A673 (cell line): ENCODE measurements at regions not wholly inside any gene's neighbourhood (a gene's known extent, or its start where the extent isn't known, plus 50 kb on each side); places are given as distances from the start of the nearest gene placed in this dataset.

Experiments
- EZH2 ChIP-seq: fragments of 200-600 bp; sonication (generic); IDR thresholded peaks from 2 replicates; pipeline ENCODE4 v1.6.1; 2017; ENCODE audit warnings: borderline replicate concordance, low read depth, mild to moderate bottlenecking, mixed read lengths, antibody characterized with exemption, low read length; ENCODE audit not compliant: poor library complexity, severe bottlenecking
- TF ChIP-seq, protein P1 (sequence below): fragments of 300-800, 200-600 bp; sonication (generic); conservative IDR thresholded peaks from 2 replicates; pipeline ENCODE4 v1.5.1; 2017; ENCODE audit warnings: low read depth, mild to moderate bottlenecking, antibody characterized with exemption, low read length, moderate library complexity, mixed read lengths

DNA sequence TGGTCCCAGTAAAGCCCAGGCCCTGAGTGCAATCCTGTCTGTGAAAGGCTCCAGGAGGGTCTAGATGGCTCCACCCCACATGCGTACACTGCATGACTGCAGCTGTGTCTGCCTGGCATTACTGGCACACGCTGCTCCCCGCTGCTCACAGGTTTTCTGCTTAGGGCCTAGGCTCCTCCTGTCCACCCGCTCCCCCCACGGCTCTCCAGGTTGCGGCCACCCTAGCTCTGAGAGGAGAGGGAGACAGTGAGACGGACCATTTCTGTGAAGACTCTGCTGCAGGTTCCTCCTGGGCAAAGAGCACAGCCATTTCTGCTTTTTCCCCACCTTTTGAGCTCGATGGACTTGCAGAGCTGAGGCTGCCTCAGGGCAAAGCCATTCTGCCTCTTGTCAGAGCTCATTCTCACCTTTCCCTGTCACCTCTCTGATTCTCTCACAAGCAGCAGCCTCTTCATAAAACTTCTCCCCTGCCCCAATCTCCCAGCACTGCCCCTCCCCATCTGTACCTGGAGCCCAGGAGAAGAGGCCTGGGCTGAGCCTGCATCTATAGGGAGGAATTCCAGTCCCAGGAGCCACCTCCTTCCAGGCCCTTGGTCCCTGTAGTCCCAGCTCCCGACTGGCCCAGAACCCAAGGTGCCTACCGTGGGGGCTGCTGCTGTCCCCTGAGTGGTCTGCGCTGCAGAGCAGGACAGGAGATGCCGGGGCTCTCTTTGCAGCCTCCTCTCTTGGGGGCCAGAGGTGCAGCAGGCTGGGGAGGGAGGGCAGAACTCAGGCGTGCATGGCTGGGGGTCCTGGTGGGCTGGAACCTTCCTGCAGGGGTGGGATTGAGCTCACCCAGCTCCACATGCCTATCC is 433.7 kb upstream of the B3GAT1 start:
- TF ChIP-seq, protein P1, sequence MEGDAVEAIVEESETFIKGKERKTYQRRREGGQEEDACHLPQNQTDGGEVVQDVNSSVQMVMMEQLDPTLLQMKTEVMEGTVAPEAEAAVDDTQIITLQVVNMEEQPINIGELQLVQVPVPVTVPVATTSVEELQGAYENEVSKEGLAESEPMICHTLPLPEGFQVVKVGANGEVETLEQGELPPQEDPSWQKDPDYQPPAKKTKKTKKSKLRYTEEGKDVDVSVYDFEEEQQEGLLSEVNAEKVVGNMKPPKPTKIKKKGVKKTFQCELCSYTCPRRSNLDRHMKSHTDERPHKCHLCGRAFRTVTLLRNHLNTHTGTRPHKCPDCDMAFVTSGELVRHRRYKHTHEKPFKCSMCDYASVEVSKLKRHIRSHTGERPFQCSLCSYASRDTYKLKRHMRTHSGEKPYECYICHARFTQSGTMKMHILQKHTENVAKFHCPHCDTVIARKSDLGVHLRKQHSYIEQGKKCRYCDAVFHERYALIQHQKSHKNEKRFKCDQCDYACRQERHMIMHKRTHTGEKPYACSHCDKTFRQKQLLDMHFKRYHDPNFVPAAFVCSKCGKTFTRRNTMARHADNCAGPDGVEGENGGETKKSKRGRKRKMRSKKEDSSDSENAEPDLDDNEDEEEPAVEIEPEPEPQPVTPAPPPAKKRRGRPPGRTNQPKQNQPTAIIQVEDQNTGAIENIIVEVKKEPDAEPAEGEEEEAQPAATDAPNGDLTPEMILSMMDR = no peak
- TF ChIP-seq EZH2 = no peak
